RWPE2 (cell line): ENCODE measurements at regions not wholly inside any gene's neighbourhood (a gene's known extent, or its start where the extent isn't known, plus 50 kb on each side); places are given as distances from the start of the nearest gene placed in this dataset.

Experiments
- ATAC-seq: fragments of 200-7000 bp; cut with Tn5 transposase; 3 replicates; pipeline ENCODE4 v1.9.1; 2021; ENCODE audit warnings: low read depth
- DNase-seq: peaks from one replicate; pipeline ENCODE4 v3.0.0-alpha.2; 2020; ENCODE audit warnings: low spot score
- H3K27ac ChIP-seq: fragments of 450-650 bp; 2 replicates; pipeline ENCODE4 v1.5.1; 2017; ENCODE audit warnings: mild to moderate bottlenecking; ENCODE audit not compliant: poor library complexity, severe bottlenecking
- H3K27me3 ChIP-seq: fragments of 250-450 bp; sonication (Bioruptor Pico); 2 replicates; pipeline ENCODE4 v1.5.1; 2021; ENCODE audit warnings: mild to moderate bottlenecking, moderate library complexity; ENCODE audit not compliant: insufficient read depth, poor library complexity, severe bottlenecking
- H3K36me3 ChIP-seq: fragments of 250-450 bp; sonication (Bioruptor Pico); 2 replicates; pipeline ENCODE4 v1.5.1; 2020; ENCODE audit warnings: low read depth, mild to moderate bottlenecking, moderate library complexity
- H3K4me1 ChIP-seq: fragments of 250-450 bp; sonication (Bioruptor Pico); 2 replicates; pipeline ENCODE4 v1.5.1; 2021; ENCODE audit warnings: mild to moderate bottlenecking, moderate library complexity; ENCODE audit not compliant: insufficient read depth, poor library complexity, severe bottlenecking
- H3K4me3 ChIP-seq: fragments of 250-450 bp; sonication (Bioruptor Pico); 2 replicates; pipeline ENCODE4 v1.5.1; 2021; ENCODE audit warnings: mild to moderate bottlenecking, moderate library complexity; ENCODE audit not compliant: severe bottlenecking
- H3K9me3 ChIP-seq: fragments of 250-450 bp; sonication (Bioruptor Pico); 2 replicates; pipeline ENCODE4 v1.5.1; 2021; ENCODE audit warnings: mild to moderate bottlenecking, moderate library complexity; ENCODE audit not compliant: severe bottlenecking
- CTCF ChIP-seq: fragments of 450-650 bp; IDR thresholded peaks from one replicate; pipeline ENCODE4 v1.5.1; 2017; ENCODE audit warnings: mild to moderate bottlenecking, moderate library complexity; ENCODE audit not compliant: poor library complexity, severe bottlenecking

- H3K27me3 ChIP-seq: no peaks in the 10 kb centered on the region
- H3K36me3 ChIP-seq: no peaks in the 10 kb centered on the region
- DNase-seq (no peak), ATAC-seq (no peak)
- no peak overlapping the region for H3K4me3 ChIP-seq
- H3K27ac ChIP-seq: no peak overlapping the region
- no peak for TF ChIP-seq CTCF
- H3K4me1 ChIP-seq: peaks cover 3% of the 10 kb centered on the region
- H3K9me3 ChIP-seq: no peaks in the 10 kb centered on the region
These were observed 182.8 kb downstream of the CD47 start for GRCh38 chr3:107907996-107908395.

GRCh38 chr3:107904536-107905066 is 186.2 kb downstream of the CD47 start:
- peaks cover 3% of the 10 kb centered on the region for H3K4me1 ChIP-seq

GRCh38 chr3:107899990-107900651 is 190.7 kb downstream of the CD47 start:
- Histone ChIP-seq H3K36me3 (no peaks in the 10 kb centered on the region), H3K9me3 (no peaks in the 10 kb centered on the region), H3K27me3 (no peaks in the 10 kb centered on the region), H3K27ac (no peak overlapping the region), H3K4me1 (peaks cover 3% of the 10 kb centered on the region), H3K4me3 (no peak overlapping the region)
- ATAC-seq (0 out of 3 replicates have a peak, but pooled peaks have one; percentile 44), DNase-seq (no peak)
- TF ChIP-seq CTCF: no peak

More at GRCh38 chr3:107904536-107905066, 186.2 kb downstream of the CD47 start:
- DNase-seq (no peak), ATAC-seq (peak; percentile 54; the same call in 2 of the 3 replicates)
- Histone ChIP-seq H3K4me3 (no peak overlapping the region), H3K27me3 (no peaks in the 10 kb centered on the region), H3K36me3 (no peaks in the 10 kb centered on the region), H3K9me3 (no peaks in the 10 kb centered on the region), H3K27ac (no peak overlapping the region)
- TF ChIP-seq CTCF: no peak

GRCh38 chr3:107897471-107898061 is 193.3 kb downstream of the CD47 start:
- no peaks in the 10 kb centered on the region for H3K27me3 ChIP-seq
- no peaks in the 10 kb centered on the region for H3K4me1 ChIP-seq
- no peak overlapping the region for H3K4me3 ChIP-seq
- TF ChIP-seq CTCF: no peak
- H3K36me3 ChIP-seq: no peaks in the 10 kb centered on the region
- ATAC-seq (no peak), DNase-seq (no peak)
- H3K27ac ChIP-seq: no peak overlapping the region
- H3K9me3 ChIP-seq: no peaks in the 10 kb centered on the region

GRCh38 chr3:107894998-107895397 is 195.8 kb downstream of the CD47 start:
- H3K27me3 ChIP-seq: no peaks in the 10 kb centered on the region
- H3K36me3 ChIP-seq: no peaks in the 10 kb centered on the region
- no peak for TF ChIP-seq CTCF
- H3K9me3 ChIP-seq: no peaks in the 10 kb centered on the region
- no peaks in the 10 kb centered on the region for H3K4me1 ChIP-seq
- DNase-seq (no peak), ATAC-seq (no peak)
- no peak overlapping the region for H3K27ac ChIP-seq
- no peak overlapping the region for H3K4me3 ChIP-seq
